ENCODE measurements at regions not wholly inside any gene's neighbourhood (a gene's known extent, or its start where the extent isn't known, plus 50 kb on each side); places are given as distances from the start of the nearest gene placed in this dataset.

DNA sequence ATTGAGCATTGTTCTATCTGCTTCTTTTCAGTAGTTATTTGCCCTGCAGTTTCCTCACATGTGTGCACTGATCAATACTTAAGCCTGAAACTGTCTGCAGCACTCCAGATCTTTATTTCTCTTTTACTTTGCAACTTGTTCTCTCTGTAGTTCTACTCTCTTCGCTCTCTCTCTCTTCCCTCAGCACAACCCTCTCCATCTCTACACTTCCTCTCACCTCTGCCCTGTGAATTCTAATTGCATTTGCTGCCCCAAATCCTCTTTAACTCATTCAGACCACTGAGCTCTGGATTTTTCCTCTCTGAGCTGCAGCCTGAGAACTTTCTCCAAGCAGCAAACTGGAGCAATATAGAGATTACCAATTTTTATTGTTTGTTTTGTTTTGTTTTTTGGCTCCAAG is 1035.5 kb downstream of the FSCB start:
- no peak for TF ChIP-seq POLR2AphosphoS5 (IDR thresholded peaks at IDR 0.05)
- TF ChIP-seq, protein P1, sequence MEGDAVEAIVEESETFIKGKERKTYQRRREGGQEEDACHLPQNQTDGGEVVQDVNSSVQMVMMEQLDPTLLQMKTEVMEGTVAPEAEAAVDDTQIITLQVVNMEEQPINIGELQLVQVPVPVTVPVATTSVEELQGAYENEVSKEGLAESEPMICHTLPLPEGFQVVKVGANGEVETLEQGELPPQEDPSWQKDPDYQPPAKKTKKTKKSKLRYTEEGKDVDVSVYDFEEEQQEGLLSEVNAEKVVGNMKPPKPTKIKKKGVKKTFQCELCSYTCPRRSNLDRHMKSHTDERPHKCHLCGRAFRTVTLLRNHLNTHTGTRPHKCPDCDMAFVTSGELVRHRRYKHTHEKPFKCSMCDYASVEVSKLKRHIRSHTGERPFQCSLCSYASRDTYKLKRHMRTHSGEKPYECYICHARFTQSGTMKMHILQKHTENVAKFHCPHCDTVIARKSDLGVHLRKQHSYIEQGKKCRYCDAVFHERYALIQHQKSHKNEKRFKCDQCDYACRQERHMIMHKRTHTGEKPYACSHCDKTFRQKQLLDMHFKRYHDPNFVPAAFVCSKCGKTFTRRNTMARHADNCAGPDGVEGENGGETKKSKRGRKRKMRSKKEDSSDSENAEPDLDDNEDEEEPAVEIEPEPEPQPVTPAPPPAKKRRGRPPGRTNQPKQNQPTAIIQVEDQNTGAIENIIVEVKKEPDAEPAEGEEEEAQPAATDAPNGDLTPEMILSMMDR (IDR thresholded peaks at IDR 0.05): no peak
